ENCODE measurements at regions not wholly inside any gene's neighbourhood (a gene's known extent, or its start where the extent isn't known, plus 50 kb on each side); places are given as distances from the start of the nearest gene placed in this dataset.

- Histone ChIP-seq H3K4me3 (ENCODE audit: low read length) (no peak overlapping the region), H3K27ac (ENCODE audit: low read depth, low read length) (no peak overlapping the region), H3K4me1 (ENCODE audit: control insufficient read depth, insufficient read depth, low read length) (no peaks in the 10 kb centered on the region), H3K9me3 (ENCODE audit: control insufficient read depth, low read length) (peaks cover 55% of the 10 kb centered on the region), H3K36me3 (ENCODE audit: control insufficient read depth, insufficient read depth, low read length) (no peaks in the 10 kb centered on the region), H3K27me3 (ENCODE audit: control insufficient read depth, insufficient read depth, low read length, poor library complexity, severe bottlenecking) (no peaks in the 10 kb centered on the region), H3K9ac (ENCODE audit: extremely low read depth, low read length, poor library complexity, severe bottlenecking) (no peak overlapping the region)
- Mint-ChIP-seq H3K36me3 (ENCODE audit: low read depth) (no peaks in the 10 kb centered on the region), H3K27me3 (ENCODE audit: insufficient read depth) (no peaks in the 10 kb centered on the region), H3K9me3 (peaks cover 6% of the 10 kb centered on the region), H3K4me3 (no peak overlapping the region), H3K27ac (no peak overlapping the region), H3K4me1 (no peaks in the 10 kb centered on the region)
- DNase-seq: no peak
- WGBS, 2 experiments (ENCODE audit: insufficient coverage in 1 of 2, insufficient read length in 1 of 2): 88% methylated on average over 1 of the region's 1 CpG; no CpG with 5 or more reads in 1 of the 2 experiments
- TF ChIP-seq CTCF (conservative IDR thresholded peaks at IDR 0.05): no peak
Measured at GRCh38 chr3:988785-989184, 104.0 kb upstream of the CNTN6 start.

DNA sequence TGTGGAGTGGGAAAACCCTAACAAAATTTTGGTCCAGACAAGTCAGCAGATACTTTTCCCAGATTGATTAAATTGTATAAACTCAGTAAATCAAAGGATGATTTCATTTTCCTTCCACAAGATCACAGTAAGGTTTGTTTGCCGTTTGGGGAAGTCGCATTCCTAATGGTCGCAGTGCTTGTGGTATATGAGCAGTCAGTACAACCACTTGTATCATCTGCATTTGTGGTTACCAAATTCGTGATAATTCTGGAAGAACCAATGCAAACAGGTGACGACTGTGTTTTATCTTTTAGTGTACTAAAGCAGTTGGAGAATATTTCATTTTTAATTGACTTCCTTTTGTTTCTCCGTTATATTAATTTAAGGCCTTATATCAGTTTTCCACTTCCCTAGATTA, 100.0 kb upstream of the CNTN6 start:
- Mint-ChIP-seq H3K9me3 (peaks cover 6% of the 10 kb centered on the region), H3K27ac (no peak overlapping the region), H3K36me3 (ENCODE audit: low read depth) (no peaks in the 10 kb centered on the region), H3K27me3 (ENCODE audit: insufficient read depth) (no peaks in the 10 kb centered on the region), H3K4me3 (no peak overlapping the region), H3K4me1 (no peaks in the 10 kb centered on the region)
- DNase-seq: no peak
- H3K4me1 ChIP-seq (ENCODE audit: control insufficient read depth, insufficient read depth, low read length): no peaks in the 10 kb centered on the region
- H3K36me3 ChIP-seq (ENCODE audit: control insufficient read depth, insufficient read depth, low read length): no peaks in the 10 kb centered on the region
- WGBS, 2 experiments (ENCODE audit: insufficient coverage in 1 of 2, insufficient read length in 1 of 2): 78 to 94% methylated on average over 3 to 6 of the region's 6 CpGs
- no peaks in the 10 kb centered on the region for H3K27me3 ChIP-seq (ENCODE audit: control insufficient read depth, insufficient read depth, low read length, poor library complexity, severe bottlenecking)
- peaks cover 56% of the 10 kb centered on the region for H3K9me3 ChIP-seq (ENCODE audit: control insufficient read depth, low read length)
- no peak for TF ChIP-seq CTCF (conservative IDR thresholded peaks at IDR 0.05)
- H3K27ac ChIP-seq (ENCODE audit: low read depth, low read length): no peak overlapping the region
- no peak overlapping the region for H3K4me3 ChIP-seq (ENCODE audit: low read length)
- no peak overlapping the region for H3K9ac ChIP-seq (ENCODE audit: extremely low read depth, low read length, poor library complexity, severe bottlenecking)

DNA sequence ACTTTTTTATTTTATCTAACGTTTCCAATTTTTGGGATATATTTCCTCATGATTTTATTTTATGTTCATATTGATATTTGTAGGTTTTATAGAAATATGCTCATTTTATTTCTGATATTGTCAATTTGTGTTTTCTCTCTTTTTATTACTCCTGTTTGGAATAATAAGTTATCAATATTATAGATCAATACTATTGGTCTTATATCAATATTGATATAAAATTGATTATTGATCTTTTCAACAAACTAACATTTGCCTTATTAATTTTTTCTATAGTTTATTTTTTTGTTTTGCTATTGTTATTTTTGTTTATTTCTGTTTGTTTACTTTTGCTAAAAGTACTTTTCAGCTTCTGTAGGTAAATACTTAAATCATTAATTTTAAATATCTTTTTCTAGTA, 90.8 kb upstream of the CNTN6 start:
- DNase-seq: no peak
- Histone ChIP-seq H3K27me3 (ENCODE audit: control insufficient read depth, insufficient read depth, low read length, poor library complexity, severe bottlenecking) (no peaks in the 10 kb centered on the region), H3K4me1 (ENCODE audit: control insufficient read depth, insufficient read depth, low read length) (no peaks in the 10 kb centered on the region), H3K27ac (ENCODE audit: low read depth, low read length) (no peak overlapping the region), H3K36me3 (ENCODE audit: control insufficient read depth, insufficient read depth, low read length) (no peaks in the 10 kb centered on the region), H3K9me3 (ENCODE audit: control insufficient read depth, low read length) (peaks cover 51% of the 10 kb centered on the region), H3K4me3 (ENCODE audit: low read length) (no peak overlapping the region), H3K9ac (ENCODE audit: extremely low read depth, low read length, poor library complexity, severe bottlenecking) (no peak overlapping the region)
- no peak for TF ChIP-seq CTCF (conservative IDR thresholded peaks at IDR 0.05)
- no peaks in the 10 kb centered on the region for H3K27me3 Mint-ChIP-seq (ENCODE audit: insufficient read depth)
- H3K4me1 Mint-ChIP-seq: no peaks in the 10 kb centered on the region
- no peaks in the 10 kb centered on the region for H3K9me3 Mint-ChIP-seq
- H3K27ac Mint-ChIP-seq: no peak overlapping the region
- no CpG with 5 or more reads among the region's 1 CpG for WGBS, 2 experiments (ENCODE audit: insufficient coverage in 1 of 2, insufficient read length in 1 of 2)
- no peak overlapping the region for H3K4me3 Mint-ChIP-seq
- H3K36me3 Mint-ChIP-seq (ENCODE audit: low read depth): no peaks in the 10 kb centered on the region
